D721Med (cell line): ENCODE measurements at regions not wholly inside any gene's neighbourhood (a gene's known extent, or its start where the extent isn't known, plus 50 kb on each side); places are given as distances from the start of the nearest gene placed in this dataset.

Source experiments
- DNase-seq: peaks from one replicate; pipeline ENCODE4 v3.0.0; 2011; ENCODE audit warnings: low spot score; ENCODE audit not compliant: insufficient read length
- FAIRE-seq: peaks from 2 replicates; lab custom pipeline; 2011; peaks lifted over from hg19 to GRCh38; lab: Jason Lieb, UNC
- TF ChIP-seq, protein P1 (sequence below): IDR thresholded peaks from 2 replicates; pipeline ENCODE4 v1.5.1; 2012; ENCODE audit warnings: mild to moderate bottlenecking, control low read depth; ENCODE audit not compliant: insufficient read depth; ENCODE audit errors: missing control alignments

DNA sequence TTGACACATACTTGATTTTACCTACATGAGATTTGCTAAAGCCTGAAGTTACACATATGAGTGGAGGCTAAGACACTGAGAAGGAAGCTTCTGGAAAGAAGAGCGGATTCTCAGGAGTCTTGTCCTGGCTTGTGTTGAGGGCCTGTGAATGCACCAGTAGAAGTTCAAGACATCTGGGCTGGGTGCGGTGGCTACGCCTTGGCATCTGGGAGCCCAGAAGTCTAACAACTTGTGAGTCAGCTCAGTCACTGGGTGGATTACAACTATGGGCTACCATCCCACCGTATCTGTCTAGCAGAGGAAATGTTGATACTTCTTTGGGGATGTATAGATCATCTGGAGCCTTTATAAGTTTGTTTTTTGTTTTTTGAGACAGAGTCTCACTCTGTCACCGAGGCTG, 375.6 kb upstream of the SMIM31 start:
- DNase-seq (no peak), FAIRE-seq (no peak)
- TF ChIP-seq, protein P1, sequence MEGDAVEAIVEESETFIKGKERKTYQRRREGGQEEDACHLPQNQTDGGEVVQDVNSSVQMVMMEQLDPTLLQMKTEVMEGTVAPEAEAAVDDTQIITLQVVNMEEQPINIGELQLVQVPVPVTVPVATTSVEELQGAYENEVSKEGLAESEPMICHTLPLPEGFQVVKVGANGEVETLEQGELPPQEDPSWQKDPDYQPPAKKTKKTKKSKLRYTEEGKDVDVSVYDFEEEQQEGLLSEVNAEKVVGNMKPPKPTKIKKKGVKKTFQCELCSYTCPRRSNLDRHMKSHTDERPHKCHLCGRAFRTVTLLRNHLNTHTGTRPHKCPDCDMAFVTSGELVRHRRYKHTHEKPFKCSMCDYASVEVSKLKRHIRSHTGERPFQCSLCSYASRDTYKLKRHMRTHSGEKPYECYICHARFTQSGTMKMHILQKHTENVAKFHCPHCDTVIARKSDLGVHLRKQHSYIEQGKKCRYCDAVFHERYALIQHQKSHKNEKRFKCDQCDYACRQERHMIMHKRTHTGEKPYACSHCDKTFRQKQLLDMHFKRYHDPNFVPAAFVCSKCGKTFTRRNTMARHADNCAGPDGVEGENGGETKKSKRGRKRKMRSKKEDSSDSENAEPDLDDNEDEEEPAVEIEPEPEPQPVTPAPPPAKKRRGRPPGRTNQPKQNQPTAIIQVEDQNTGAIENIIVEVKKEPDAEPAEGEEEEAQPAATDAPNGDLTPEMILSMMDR: no peak

DNA sequence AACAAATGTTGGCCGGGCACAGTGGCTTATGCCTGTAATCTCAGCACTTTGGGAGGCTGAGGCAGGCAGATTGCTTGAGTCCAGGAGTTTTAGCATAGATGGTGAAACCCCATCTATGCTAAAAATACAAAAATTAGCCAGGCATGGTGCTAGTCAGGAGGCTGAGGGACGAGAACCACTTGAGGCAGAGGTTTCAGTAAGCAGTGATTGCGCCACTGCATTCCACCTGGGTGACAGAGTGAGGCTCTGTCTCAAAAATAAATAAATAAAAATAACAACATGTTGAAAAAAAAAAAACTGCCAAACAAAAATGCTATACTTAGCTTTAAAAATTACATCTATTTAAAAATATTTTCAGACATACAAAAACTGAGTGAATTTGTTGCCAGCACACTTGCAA, 374.2 kb upstream of the SMIM31 start:
- FAIRE-seq: no peak
- TF ChIP-seq, protein P1: no peak
- DNase-seq: no peak

DNA sequence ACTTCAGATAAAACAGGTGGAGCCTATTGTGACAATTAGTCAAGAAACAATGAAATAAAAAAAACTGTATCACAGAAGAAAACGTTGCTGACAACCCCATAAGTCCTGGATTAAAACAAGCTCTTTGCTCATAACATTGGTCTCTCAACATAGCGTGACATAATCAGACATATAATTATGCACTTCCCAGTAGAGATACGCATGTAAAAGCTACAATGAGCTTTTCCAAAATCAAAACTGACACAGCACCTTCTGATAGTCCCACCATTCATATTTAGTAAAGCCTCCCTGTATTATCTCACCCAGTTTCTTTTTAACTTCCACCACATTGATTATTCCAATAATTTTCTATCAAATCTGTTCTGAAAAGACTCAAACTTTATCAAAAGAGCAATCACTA, 372.1 kb upstream of the SMIM31 start:
- FAIRE-seq (no peak), DNase-seq (no peak)

DNA sequence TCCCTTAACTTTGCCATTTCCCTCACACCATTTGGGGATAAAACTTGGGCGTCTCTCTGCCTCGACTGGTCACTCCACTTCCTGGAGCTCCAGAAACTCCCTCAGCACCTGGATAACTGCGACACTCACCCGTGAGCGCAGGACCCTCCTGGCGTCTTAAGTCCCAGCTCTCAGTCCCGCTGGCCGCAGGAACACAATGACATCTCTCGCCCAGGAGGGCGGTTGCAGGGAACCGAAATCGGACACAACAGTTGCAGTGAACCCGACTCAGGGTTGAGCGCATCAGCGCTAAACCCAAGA, 370.9 kb upstream of the SMIM31 start:
- TF ChIP-seq, protein P1: no peak
- FAIRE-seq (no peak), DNase-seq (no peak)

More for the DNA sequence above, 372.1 kb upstream of the SMIM31 start:
- TF ChIP-seq, protein P1: no peak

DNA sequence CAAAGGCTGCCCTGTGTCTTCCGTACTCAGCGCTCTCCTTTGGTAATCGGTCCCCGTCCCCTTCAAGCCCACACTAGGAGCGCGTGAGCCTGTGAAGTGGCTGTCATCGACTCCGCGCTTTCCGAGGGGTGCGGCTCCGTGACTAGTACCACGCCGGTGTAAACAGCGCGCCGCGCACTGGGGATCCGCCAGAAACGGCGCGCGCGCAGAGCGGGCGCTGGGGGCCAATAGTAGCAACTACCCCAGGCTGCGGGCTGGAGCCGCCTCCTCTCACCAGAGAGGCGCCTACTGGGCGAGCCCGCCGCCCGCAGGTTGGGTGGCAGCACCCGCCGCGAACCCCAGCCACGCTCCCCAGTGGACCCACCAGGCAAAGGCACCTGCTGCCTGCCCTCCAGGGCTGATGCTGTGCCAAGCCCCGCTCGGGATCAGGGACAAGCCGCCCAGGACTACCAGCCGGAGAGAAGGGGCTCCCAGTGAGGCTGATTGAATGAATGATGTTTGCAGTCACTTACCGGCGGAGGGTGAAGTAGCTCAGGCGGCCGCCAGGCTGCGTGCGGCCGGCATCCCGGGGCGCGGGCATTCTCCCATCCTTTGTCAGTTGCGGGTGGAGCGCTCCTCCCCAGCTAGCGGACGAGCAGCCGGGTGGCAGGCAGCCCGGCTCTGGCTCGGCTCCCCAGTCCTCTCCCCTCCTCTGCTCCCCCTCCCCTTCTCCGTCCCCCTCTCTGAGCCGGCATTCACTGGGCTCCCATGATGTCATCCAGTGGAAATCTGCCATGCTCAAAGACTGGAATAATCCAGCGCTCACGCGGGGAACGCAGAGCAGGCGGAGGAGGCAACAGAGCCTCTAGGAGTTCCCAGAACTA, 370.3 kb upstream of the SMIM31 start:
- no peak for FAIRE-seq
- no peak for DNase-seq
- TF ChIP-seq, protein P1: no peak

DNA sequence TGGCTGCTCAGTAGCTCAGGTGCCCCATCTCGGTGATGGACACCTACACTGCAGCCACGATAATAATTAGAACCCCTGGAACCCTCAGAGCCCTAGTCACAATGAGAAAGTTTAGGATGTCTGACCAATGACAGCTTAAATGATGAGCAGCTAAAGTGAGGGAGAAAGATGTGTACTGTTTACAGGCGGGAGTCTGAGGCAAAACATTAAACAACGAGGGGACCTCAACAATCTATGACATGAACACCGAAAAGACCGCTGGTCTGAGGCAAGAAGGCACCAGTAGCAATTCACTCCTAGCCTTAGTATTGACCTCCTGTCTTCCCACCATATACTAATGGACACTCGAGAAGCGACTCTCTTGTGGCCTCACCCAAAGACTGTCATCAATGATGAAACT, 369.5 kb upstream of the SMIM31 start:
- no peak for FAIRE-seq
- TF ChIP-seq, protein P1: no peak
- no peak for DNase-seq

DNA sequence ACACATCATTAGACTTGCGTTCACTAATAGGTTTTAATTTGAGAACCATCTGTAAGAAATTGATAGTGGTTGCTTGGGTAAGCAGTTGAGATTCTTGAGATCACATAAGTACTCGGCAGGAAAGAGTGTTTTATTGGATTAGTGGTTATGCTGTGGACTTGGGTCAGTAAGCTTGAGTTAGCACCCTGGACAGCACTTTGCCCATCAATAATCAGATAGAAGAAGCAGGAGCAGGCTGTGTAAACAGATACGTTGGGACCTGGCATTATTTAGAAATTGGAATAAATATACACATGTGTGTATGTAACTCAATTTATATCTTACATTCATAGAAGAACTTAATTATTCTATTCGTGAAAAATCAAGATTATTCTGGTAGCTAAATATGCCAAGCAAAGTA, 357.5 kb upstream of the SMIM31 start:
- DNase-seq: no peak
- FAIRE-seq: no peak
- TF ChIP-seq, protein P1: no peak
